HepG2 (cell line): ENCODE measurements at regions not wholly inside any gene's neighbourhood (a gene's known extent, or its start where the extent isn't known, plus 50 kb on each side); places are given as distances from the start of the nearest gene placed in this dataset.
A peak's percentile ranks its signal among the peaks of the same experiment; 100 is the strongest.

Experiments
- ATF3 ChIP-seq: sonication (generic); formaldehyde crosslinking; IDR thresholded peaks from 2 replicates; pipeline ENCODE4 v1.4.0; 2020; ENCODE audit warnings: missing genetic modification reagents
- FOXP1 ChIP-seq, 2 experiments: fragments of 450-650 bp in 1 of 2; IDR thresholded peaks; 2 replicates each; pipeline ENCODE4 v1.6.1; 2017 to 2018; ENCODE audit warnings: antibody characterized with exemption in 1 of 2
- FOXP4 ChIP-seq: sonication (generic); formaldehyde crosslinking; IDR thresholded peaks from 2 replicates; pipeline ENCODE4 v1.4.0; 2020; ENCODE audit warnings: missing genetic modification reagents
- HOXA5 ChIP-seq: sonication (generic); formaldehyde crosslinking; IDR thresholded peaks from 2 replicates; pipeline ENCODE4 v1.4.0; 2020; ENCODE audit warnings: missing genetic modification reagents
- IKZF1 ChIP-seq: fragments of 450-650 bp; IDR thresholded peaks from 2 replicates; pipeline ENCODE4 v1.7.1; 2016
- KAT2B ChIP-seq: fragments of 150-350 bp; IDR thresholded peaks from 2 replicates; pipeline ENCODE4 v1.6.1; 2014; ENCODE audit warnings: low read depth, low read length, borderline replicate concordance
- KDM5A ChIP-seq: fragments of 200-600 bp; sonication (generic); IDR thresholded peaks from 2 replicates; pipeline ENCODE4 v1.7.0; 2018; ENCODE audit warnings: antibody characterized with exemption, mild to moderate bottlenecking, low read length, borderline replicate concordance
- PHB2 ChIP-seq: fragments of 450-650 bp; IDR thresholded peaks from 2 replicates; pipeline ENCODE4 v1.6.1; 2018; ENCODE audit not compliant: partially characterized antibody
- PHF20 ChIP-seq: sonication (generic); formaldehyde crosslinking; IDR thresholded peaks from 2 replicates; pipeline ENCODE4 v1.5.0; 2020; ENCODE audit warnings: mild to moderate bottlenecking, missing genetic modification reagents
- POLR2G ChIP-seq: fragments of 200-400 bp; formaldehyde crosslinking; IDR thresholded peaks from 2 replicates; pipeline ENCODE4 v1.6.1; 2018; ENCODE audit warnings: mild to moderate bottlenecking, low read depth, low read length, moderate library complexity
- PREB ChIP-seq: sonication (generic); formaldehyde crosslinking; IDR thresholded peaks from 2 replicates; pipeline ENCODE4 v1.4.0; 2020; ENCODE audit warnings: missing genetic modification reagents
- SNAPC5 ChIP-seq: sonication (generic); formaldehyde crosslinking; IDR thresholded peaks from 2 replicates; pipeline ENCODE4 v1.8.1; 2023; ENCODE audit warnings: mild to moderate bottlenecking, missing genetic modification reagents, borderline replicate concordance
- SP2 ChIP-seq: sonication (generic); formaldehyde crosslinking; IDR thresholded peaks from 2 replicates; pipeline ENCODE4 v1.5.1; 2020; ENCODE audit warnings: mild to moderate bottlenecking, missing genetic modification reagents
- STAT6 ChIP-seq: sonication (generic); formaldehyde crosslinking; IDR thresholded peaks from 2 replicates; pipeline ENCODE4 v1.4.0; 2020; ENCODE audit warnings: missing genetic modification reagents, mild to moderate bottlenecking, borderline replicate concordance
- TCF7 ChIP-seq: sonication (generic); IDR thresholded peaks from 2 replicates; pipeline ENCODE4 v1.6.1; 2016; ENCODE audit warnings: antibody characterized with exemption, low read depth
- ZNF784 ChIP-seq: sonication (generic); formaldehyde crosslinking; IDR thresholded peaks from 2 replicates; pipeline ENCODE4 v1.5.1; 2020; ENCODE audit warnings: missing genetic modification reagents, mild to moderate bottlenecking, borderline replicate concordance
- TF ChIP-seq, protein P1 (sequence below): sonication (generic); formaldehyde crosslinking; IDR thresholded peaks from 2 replicates; pipeline ENCODE4 v1.4.0; 2020; ENCODE audit warnings: missing genetic modification reagents
- TF ChIP-seq, protein P2 (sequence below): sonication (generic); formaldehyde crosslinking; IDR thresholded peaks from 2 replicates; pipeline ENCODE4 v1.4.0; 2020; ENCODE audit warnings: mild to moderate bottlenecking, missing genetic modification reagents
- TF ChIP-seq, protein P3 (sequence below): IDR thresholded peaks from 2 replicates; pipeline ENCODE4 v1.6.1; 2016; ENCODE audit warnings: mild to moderate bottlenecking, missing biosample characterization, missing genetic modification reagents

DNA sequence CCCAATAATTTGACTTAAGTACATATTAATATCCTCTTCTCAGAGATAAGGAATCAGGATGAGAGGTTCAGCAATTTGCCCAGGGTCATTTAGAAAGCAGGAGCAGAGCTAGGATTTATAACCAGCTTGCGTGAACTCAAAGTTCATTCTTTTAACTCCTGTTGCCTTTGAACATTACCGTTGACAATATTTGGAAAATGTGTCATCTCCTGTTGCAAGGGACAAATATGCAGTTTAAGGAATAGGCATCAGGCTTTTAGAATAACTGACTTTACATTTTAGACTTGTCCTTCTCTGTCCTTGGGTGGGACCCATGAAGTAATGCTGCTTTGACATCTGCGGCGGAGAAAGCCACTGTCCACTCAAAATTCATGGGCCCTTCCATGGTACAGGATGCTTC lies 252.2 kb upstream of the RGMA start (continued):
- peak; percentile 96 for TF ChIP-seq TCF7
- TF ChIP-seq, protein P1, sequence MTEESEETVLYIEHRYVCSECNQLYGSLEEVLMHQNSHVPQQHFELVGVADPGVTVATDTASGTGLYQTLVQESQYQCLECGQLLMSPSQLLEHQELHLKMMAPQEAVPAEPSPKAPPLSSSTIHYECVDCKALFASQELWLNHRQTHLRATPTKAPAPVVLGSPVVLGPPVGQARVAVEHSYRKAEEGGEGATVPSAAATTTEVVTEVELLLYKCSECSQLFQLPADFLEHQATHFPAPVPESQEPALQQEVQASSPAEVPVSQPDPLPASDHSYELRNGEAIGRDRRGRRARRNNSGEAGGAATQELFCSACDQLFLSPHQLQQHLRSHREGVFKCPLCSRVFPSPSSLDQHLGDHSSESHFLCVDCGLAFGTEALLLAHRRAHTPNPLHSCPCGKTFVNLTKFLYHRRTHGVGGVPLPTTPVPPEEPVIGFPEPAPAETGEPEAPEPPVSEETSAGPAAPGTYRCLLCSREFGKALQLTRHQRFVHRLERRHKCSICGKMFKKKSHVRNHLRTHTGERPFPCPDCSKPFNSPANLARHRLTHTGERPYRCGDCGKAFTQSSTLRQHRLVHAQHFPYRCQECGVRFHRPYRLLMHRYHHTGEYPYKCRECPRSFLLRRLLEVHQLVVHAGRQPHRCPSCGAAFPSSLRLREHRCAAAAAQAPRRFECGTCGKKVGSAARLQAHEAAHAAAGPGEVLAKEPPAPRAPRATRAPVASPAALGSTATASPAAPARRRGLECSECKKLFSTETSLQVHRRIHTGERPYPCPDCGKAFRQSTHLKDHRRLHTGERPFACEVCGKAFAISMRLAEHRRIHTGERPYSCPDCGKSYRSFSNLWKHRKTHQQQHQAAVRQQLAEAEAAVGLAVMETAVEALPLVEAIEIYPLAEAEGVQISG (CRISPR knock-in tag), result no peak
- TF ChIP-seq ZNF784, result no peak
- peak; percentile 67 for TF ChIP-seq FOXP4
- TF ChIP-seq, protein P2, sequence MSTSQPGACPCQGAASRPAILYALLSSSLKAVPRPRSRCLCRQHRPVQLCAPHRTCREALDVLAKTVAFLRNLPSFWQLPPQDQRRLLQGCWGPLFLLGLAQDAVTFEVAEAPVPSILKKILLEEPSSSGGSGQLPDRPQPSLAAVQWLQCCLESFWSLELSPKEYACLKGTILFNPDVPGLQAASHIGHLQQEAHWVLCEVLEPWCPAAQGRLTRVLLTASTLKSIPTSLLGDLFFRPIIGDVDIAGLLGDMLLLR, result no peak
- TF ChIP-seq PHF20 (CRISPR knock-in tag), result no peak
- no peak for TF ChIP-seq PHB2
- TF ChIP-seq KDM5A, result no peak
- TF ChIP-seq, protein P3, sequence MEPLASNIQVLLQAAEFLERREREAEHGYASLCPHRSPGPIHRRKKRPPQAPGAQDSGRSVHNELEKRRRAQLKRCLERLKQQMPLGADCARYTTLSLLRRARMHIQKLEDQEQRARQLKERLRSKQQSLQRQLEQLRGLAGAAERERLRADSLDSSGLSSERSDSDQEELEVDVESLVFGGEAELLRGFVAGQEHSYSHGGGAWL (CRISPR knock-in tag), result no peak
- peak; percentile 94 for TF ChIP-seq ATF3 (CRISPR knock-in tag)
- no peak for TF ChIP-seq SP2
- no peak for TF ChIP-seq SNAPC5 (CRISPR knock-in tag)
- TF ChIP-seq PREB (CRISPR knock-in tag), result no peak
- TF ChIP-seq KAT2B, result no peak
- TF ChIP-seq POLR2G, result no peak
- TF ChIP-seq STAT6 (CRISPR knock-in tag), result no peak
- TF ChIP-seq FOXP1 (IDR thresholded peaks at IDR 0.05), result no peak
- peak; percentile 76 for TF ChIP-seq FOXP1 (CRISPR knock-in tag; IDR thresholded peaks at IDR 0.05)
- no peak for TF ChIP-seq IKZF1
- no peak for TF ChIP-seq HOXA5 (CRISPR knock-in tag)
